HG03439 (cell line): ENCODE measurements at regions not wholly inside any gene's neighbourhood (a gene's known extent, or its start where the extent isn't known, plus 50 kb on each side); places are given as distances from the start of the nearest gene placed in this dataset.

Source experiments
- ATAC-seq: cut with Tn5 transposase; IDR thresholded peaks from one replicate; pipeline ENCODE4 v1.9.1; 2021; ENCODE audit warnings: mild to moderate bottlenecking, moderate library complexity; ENCODE audit not compliant: unreplicated experiment

DNA sequence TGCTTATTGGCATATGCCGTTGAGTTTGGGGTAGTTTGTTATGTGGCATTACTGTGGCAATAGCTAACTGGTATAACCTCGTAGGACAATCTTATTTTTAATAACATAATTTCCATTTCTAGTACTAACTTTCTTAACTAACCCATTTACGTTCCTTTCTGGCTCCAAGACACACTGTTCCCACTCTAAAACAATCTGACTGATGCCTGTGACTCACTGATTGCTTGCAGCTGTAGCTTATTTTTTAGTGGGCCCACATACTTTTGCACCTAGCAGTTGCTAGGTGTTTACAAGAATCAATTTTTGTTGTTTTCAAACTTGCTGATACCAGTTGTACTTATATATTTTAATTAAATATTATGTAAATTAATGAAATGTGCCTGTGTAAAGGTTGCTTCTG, 52.2 kb downstream of the FAT3 start:
- ATAC-seq = no peak

DNA sequence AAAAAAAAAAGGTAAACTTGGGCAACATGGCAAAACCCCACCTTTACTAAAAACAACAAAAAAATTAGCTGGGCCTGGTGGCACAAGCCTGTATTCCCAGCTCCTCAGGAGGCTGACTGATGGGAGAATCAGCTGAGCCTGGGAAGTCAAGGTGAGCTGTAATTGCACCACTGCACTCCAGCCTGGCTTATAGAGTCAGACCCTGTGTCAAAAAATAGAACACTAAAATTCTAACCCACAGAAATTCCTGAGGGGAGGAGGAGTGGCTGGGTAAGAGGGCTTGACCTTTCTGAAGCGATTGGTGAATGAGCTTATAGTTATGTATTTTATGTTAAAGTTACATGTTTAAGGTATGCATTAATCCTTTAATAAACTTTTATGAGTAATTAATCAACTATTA, 53.3 kb downstream of the FAT3 start:
- ATAC-seq = no peak

GRCh38 chr11:92278791-92279433, 54.3 kb downstream of the FAT3 start:
- no peak for ATAC-seq

DNA sequence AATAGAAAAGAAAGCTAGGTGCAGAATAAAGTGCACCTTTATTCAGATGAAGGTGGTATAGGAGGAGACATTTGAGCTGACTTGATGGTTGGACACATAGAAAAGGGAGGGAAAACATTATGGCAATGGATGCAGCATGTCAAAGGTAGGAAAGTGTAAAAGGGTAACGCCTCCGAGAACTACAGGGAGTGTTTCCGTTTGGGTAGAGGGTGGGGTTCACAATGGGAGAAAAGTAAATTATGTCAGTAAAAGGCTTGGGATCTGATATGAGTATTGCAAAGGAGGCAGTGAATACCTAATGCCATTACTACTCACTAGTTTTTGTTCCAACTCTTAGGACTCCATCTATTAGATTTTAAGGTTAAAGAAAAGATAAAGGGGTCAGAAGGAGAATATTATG, 59.5 kb downstream of the FAT3 start:
- no peak for ATAC-seq

DNA sequence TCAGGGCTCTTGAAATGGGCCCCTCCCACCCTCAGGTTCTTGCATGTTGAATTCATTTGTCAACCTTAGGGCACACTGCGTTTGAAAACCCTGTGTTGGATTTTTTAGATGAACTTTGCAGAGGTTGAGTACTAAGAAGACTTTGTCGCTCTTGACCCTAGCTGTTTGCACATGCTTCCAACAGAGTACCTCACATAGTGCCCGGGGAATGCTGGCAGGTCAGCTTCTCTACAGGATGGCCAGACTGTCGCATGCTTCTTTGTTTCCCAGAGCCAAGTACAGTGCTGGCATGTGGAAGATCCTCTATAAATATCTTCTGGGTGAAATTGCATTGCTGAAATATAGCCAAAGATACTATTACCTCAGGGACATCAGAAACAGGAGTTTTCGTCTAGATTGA, 59.9 kb downstream of the FAT3 start:
- ATAC-seq = no peak

- ATAC-seq = no peak
These were observed 61.2 kb downstream of the FAT3 start for GRCh38 chr11:92285776-92286175.

GRCh38 chr11:92286709-92287108, 62.1 kb downstream of the FAT3 start:
- no peak for ATAC-seq

- ATAC-seq = no peak
These were observed 70.8 kb downstream of the FAT3 start for GRCh38 chr11:92295175-92296137.

- no peak for ATAC-seq
These were observed 71.5 kb downstream of the FAT3 start for GRCh38 chr11:92296138-92296515.

DNA sequence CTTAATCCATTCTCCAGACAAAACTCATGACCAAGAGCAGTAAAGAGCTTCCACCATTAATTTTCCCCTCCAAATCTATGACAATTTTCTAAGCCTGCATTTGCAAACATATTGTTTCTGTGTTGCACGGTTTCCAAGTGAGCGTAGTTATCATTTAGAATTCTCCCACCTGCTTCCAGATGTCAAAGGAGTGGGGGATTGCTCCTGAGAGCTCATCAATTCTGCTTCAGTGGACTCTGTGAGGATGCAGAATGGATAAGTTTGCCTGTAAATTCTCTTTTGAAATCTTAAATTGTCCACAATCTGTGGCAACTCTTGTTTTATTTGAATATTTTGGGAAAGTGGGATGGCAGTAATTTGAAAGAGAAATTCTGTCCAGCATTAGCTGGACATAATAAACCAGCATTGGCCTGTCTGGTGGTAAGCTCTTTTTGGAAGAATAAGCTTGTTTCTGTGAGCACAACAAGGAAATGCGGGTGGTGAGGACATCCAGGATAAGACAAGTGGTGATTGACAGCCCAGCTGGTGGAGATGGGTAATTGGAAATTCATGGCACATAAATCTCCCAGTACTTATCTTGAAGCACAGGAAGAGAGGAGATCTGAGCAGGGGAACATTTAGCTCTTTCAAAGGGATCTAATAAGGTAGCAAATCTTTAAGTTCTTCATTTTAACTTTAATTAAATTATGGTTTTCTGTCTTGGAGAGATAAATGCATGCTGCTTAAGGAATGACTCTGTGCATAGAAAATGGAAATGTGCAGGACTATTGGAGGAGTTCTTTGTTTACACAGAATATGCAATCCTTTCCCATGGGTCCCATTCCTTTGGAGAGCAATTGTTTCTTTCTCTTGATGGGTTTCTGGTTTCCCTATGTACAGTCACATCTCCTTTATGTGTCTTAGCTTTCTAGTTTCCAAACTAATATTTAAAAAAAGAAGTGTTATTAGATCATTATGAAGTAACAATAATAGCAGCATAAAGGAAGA, 73.2 kb downstream of the FAT3 start:
- no peak for ATAC-seq

GRCh38 chr11:92300876-92301275, 76.3 kb downstream of the FAT3 start:
- ATAC-seq = no peak

GRCh38 chr11:92302770-92303169, 78.2 kb downstream of the FAT3 start:
- no peak for ATAC-seq

GRCh38 chr11:92304271-92304670, 79.7 kb downstream of the FAT3 start:
- no peak for ATAC-seq

DNA sequence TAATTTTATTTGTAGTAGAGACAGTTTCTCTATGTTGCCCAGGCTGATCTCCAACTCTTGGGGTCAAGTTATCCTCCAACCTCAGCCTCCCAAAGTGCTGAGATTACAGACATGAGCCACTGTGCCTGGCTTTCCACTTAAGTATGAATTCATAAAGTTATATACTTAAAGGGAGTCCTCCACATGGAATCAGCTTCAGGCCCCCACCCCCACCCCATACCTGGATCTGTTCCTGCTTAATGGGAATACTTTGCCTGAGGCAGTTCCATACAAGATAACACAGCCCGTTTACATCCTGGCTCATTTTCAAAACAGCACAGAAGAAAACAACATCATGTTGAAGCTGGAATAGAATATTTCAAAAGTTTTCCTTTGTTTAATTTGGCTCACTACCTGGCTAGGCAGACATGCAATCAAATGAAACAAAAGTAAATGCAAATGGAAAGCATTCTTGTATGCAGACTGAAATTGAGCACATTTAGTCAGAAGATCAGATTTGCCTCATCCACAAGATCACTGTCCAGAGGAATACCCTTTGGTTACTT, 82.4 kb downstream of the FAT3 start:
- no peak for ATAC-seq

DNA sequence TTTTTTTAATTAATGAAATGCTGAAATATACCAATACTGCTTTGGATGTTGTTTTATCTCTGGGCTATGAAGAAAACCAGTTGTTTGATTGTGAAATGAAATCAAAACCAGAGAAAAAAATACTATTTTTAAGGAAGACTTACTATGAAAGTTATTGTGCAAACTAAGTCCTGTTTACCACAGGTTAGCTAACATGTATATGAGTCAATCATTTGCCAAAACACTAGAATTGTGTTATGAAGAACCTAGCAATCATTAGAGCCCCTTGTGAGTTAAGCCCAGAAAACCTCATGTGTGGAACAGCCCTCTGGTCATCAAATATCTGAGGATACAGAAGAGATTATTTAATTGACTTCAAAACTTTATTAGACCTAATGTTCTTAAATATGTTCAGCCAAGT, 83.7 kb downstream of the FAT3 start:
- no peak for ATAC-seq

- no peak for ATAC-seq
These were observed 87.2 kb downstream of the FAT3 start for GRCh38 chr11:92311616-92312449.

GRCh38 chr11:92313784-92314183, 89.2 kb downstream of the FAT3 start:
- no peak for ATAC-seq

GRCh38 chr11:92314499-92314898, 89.9 kb downstream of the FAT3 start:
- ATAC-seq = no peak

- no peak for ATAC-seq
These were observed 91.6 kb downstream of the FAT3 start for GRCh38 chr11:92316106-92316809.
